ENCODE measurements at regions not wholly inside any gene's neighbourhood (a gene's known extent, or its start where the extent isn't known, plus 50 kb on each side); places are given as distances from the start of the nearest gene placed in this dataset.

DNA sequence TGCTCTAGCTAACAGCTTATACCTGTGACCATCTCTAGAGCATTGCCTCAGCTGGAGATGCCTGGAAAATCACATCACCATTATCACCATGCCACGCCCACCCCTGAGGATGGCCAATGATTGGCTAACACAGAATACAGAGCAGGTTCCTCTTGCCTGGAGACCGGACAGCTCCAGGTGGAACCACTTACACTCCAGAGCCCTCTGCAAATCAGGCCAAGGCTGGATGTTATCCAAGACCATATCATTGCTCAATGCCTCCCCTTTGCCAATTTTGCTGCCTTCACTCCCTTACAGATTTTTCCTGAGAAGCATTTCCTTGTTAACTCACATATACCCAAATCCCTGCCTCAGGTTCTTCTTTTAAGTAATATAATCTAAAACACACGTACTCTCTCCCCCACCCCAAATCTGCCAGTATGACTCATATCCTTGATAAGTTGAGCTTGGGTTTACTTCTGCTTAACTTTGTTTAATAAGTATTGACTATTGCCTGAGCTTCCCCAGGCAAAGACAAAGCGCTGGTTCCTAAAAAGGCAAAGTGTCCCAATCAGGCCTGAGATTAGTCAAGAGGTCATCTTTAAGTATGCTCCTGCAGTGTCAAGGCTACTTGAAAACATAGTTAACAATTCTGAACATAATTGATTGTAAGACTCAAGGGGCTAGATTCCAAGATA is 309.6 kb downstream of the EPB41L4A start:
- Histone ChIP-seq H3K4me3 (replicated peaks in 1 of 3; ENCODE audit: insufficient read depth in 1 of 3, low read depth in 1 of 3, low read length in 3 of 3) (no peak overlapping the region), H4K20me1 (replicated peaks; ENCODE audit: control insufficient read depth, extremely low read depth, insufficient read depth, low read length) (no peaks in the 10 kb centered on the region), H3K9me1 (replicated peaks; ENCODE audit: control insufficient read depth, extremely low read depth, insufficient read depth, low read length) (no peaks in the 10 kb centered on the region), H3K9me3 (replicated peaks; ENCODE audit: control insufficient read depth, insufficient read depth, low read length) (no peaks in the 10 kb centered on the region), H3K4me1 (ENCODE audit: control insufficient read depth, extremely low read depth, insufficient read depth, low read length) (no peaks in the 10 kb centered on the region), H3K4me2 (ENCODE audit: insufficient read depth, low read length) (no peak overlapping the region), H3K27ac (ENCODE audit: insufficient read depth, low read depth, low read length) (no peak overlapping the region), H2AFZ (ENCODE audit: low read depth, low read length) (no peak overlapping the region), H3K27me3 (ENCODE audit: control insufficient read depth in 2 of 2, insufficient read depth in 2 of 2, low read length in 2 of 2) (no peaks in the 10 kb centered on the region), H3K79me2 (ENCODE audit: control insufficient read depth, insufficient read depth, low read length) (no peaks in the 10 kb centered on the region), H3K36me3 (ENCODE audit: control insufficient read depth in 2 of 2, extremely low read depth in 1 of 2, insufficient read depth in 2 of 2, low read length in 2 of 2) (no peaks in the 10 kb centered on the region), H3K9ac (replicated peaks; ENCODE audit: extremely low read depth, insufficient read depth, low read length) (no peak overlapping the region)
- POLR2A ChIA-PET: no interaction called here
- dilution Hi-C loops (cut with MboI; ENCODE audit: extremely low pct_ligation_motif_present, low sequenced_read_pairs) (no loop called here), intact Hi-C loops (cut with micrococcal nuclease) (no loop called here)
- DNase-seq (ENCODE audit: low read depth, low spot score): no peak
- CTCF ChIA-PET: interaction anchor here (0.9 kb wide), 1 partner anchor 17 kb away, joined by 3 read pairs; no protein-coding TSS in a partner anchor
- TF ChIP-seq FOS (IDR thresholded peaks at IDR 0.05; ENCODE audit: borderline replicate concordance, insufficient read depth, low read length) (no peak), EZH2 (IDR thresholded peaks at IDR 0.05; ENCODE audit: borderline replicate concordance, low read depth, low read length, severe bottlenecking) (no peak), POLR2AphosphoS5 (IDR thresholded peaks at IDR 0.05; ENCODE audit: insufficient read depth, low read depth, low read length) (no peak), CTCF (IDR thresholded peaks at IDR 0.05; ENCODE audit: extremely low read depth in 1 of 2, insufficient read depth in 1 of 2, low read depth in 1 of 2, low read length in 2 of 2) (no peak), MYC (IDR thresholded peaks at IDR 0.05; ENCODE audit: low read depth, low read length) (no peak)
- TF ChIP-seq, protein P1, sequence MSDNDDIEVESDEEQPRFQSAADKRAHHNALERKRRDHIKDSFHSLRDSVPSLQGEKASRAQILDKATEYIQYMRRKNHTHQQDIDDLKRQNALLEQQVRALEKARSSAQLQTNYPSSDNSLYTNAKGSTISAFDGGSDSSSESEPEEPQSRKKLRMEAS (IDR thresholded peaks at IDR 0.05; ENCODE audit: insufficient read depth, insufficient read length): no peak
- FAIRE-seq: no peak
- no TSS peak for BruUV-seq (replicated peaks)
